ENCODE measurements at regions not wholly inside any gene's neighbourhood (a gene's known extent, or its start where the extent isn't known, plus 50 kb on each side); places are given as distances from the start of the nearest gene placed in this dataset.
A peak's percentile ranks its signal among the peaks of the same experiment; 100 is the strongest.

DNA sequence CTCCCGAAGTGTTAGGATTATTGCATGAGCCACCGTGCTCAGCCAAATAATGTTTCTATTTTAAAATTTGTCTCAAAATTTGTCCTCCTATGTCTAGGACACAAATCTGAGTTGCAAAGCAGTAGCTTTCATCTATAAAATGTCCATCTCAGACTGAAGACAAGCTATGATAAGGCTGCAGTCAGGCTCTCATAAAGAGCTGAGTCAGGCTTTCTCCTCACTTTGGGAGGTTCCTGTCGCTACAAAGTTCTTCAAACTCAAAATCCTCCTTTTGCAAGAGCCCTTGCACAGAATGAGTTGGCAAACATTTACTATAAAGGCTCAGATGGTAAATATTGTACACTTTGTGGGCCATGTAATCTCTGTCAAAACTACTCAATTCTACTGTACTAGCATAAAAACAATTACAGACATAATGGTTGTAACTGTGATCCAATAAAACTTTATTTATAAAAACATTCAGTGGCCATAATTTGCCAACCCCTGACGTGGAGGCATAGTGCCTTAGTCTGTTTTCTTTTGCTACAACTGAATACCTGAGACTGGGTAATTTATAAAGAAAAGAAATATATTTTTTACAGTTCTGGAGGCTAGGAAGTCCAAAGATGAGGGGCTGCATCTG is 154.9 kb upstream of the SATB2 start:
- no peaks in the 10 kb centered on the region for H3K27me3 ChIP-seq
- no peak for DNase-seq (ENCODE audit: low spot score in 2 of 2)
- no peak overlapping the region for H3K4me3 ChIP-seq
- TF ChIP-seq, protein P1, sequence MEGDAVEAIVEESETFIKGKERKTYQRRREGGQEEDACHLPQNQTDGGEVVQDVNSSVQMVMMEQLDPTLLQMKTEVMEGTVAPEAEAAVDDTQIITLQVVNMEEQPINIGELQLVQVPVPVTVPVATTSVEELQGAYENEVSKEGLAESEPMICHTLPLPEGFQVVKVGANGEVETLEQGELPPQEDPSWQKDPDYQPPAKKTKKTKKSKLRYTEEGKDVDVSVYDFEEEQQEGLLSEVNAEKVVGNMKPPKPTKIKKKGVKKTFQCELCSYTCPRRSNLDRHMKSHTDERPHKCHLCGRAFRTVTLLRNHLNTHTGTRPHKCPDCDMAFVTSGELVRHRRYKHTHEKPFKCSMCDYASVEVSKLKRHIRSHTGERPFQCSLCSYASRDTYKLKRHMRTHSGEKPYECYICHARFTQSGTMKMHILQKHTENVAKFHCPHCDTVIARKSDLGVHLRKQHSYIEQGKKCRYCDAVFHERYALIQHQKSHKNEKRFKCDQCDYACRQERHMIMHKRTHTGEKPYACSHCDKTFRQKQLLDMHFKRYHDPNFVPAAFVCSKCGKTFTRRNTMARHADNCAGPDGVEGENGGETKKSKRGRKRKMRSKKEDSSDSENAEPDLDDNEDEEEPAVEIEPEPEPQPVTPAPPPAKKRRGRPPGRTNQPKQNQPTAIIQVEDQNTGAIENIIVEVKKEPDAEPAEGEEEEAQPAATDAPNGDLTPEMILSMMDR (IDR thresholded peaks at IDR 0.05) = no peak
- TF ChIP-seq POLR2A (IDR thresholded peaks at IDR 0.05) = no peak
- no peak for TF ChIP-seq POLR2AphosphoS5 (IDR thresholded peaks at IDR 0.05)
- H3K27ac ChIP-seq = no peak overlapping the region
- H3K9me3 ChIP-seq = no peaks in the 10 kb centered on the region
- intact Hi-C loops (cut with DNase I; ENCODE audit: low total_unique reads) = no loop called here
- no peaks in the 10 kb centered on the region for H3K4me1 ChIP-seq
- H3K36me3 ChIP-seq = no peaks in the 10 kb centered on the region

DNA sequence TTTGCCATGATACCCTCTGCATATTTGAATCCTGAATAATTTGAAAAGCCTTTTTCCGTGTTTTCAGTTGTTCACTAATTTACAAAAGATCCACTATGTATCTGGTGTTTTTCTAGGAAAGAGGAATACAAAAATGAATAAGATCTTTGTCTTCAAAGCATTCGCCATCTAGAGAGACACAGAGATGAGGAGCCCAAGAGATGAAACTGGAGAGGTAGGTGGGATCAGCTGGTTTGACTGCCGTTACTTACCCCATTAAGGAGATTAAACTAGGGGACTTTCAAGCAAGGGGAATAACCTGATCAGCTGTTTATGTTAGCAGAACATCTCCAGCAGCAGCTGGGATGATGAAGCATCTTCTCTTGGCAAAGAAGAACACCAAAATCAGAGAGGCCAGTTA is 150.2 kb upstream of the SATB2 start:
- DNase-seq (ENCODE audit: low spot score in 2 of 2) = no peak
- Histone ChIP-seq H3K9me3 (no peaks in the 10 kb centered on the region), H3K4me3 (no peak overlapping the region), H3K4me1 (no peaks in the 10 kb centered on the region), H3K27ac (no peak overlapping the region), H3K27me3 (peaks cover 0 to 3% of the 10 kb centered on the region in 2 donors), H3K36me3 (no peaks in the 10 kb centered on the region)
- TF ChIP-seq POLR2A (IDR thresholded peaks at IDR 0.05) (no peak), POLR2AphosphoS5 (IDR thresholded peaks at IDR 0.05) (no peak)
- TF ChIP-seq, protein P1 (IDR thresholded peaks at IDR 0.05) = no peak
- intact Hi-C loops (cut with DNase I; ENCODE audit: low total_unique reads) = no loop called here

DNA sequence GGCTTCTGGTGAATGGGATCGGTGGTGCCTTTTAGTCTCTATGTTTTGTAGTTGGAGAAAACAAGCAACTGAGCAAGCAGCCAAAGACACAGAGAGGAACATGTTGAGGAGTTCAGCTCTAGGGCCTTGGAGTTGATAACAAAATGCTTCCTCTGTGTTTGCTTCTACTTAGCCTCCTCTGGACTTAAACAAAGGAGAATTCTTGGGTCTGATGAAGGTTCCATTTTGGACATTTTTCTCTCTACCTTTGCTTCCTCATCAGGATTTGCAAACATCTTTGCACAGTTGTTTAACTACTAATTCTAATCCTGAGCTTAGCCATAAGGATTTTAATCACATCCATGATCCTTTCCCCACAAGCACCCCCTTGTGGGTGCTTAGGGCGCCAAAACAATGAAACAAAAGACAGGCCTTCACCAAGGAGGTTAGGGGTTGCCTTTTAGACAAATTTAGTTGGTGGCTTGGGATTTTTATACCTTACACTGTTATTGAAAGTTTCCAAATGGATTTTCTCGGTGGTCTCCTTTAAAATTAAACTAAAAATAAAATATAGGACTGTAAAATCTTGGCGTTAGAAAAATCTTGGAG is 148.5 kb upstream of the SATB2 start:
- DNase-seq (ENCODE audit: low spot score in 2 of 2) = no peak
- Histone ChIP-seq H3K36me3 (no peaks in the 10 kb centered on the region), H3K27ac (no peak overlapping the region), H3K4me3 (no peak overlapping the region), H3K9me3 (no peaks in the 10 kb centered on the region), H3K4me1 (no peaks in the 10 kb centered on the region), H3K27me3 (peaks cover 0 to 3% of the 10 kb centered on the region in 2 donors)
- intact Hi-C loops (cut with DNase I; ENCODE audit: low total_unique reads) = no loop called here
- TF ChIP-seq, protein P1 (IDR thresholded peaks at IDR 0.05) = no peak
- TF ChIP-seq POLR2A (IDR thresholded peaks at IDR 0.05) = no peak
- no peak for TF ChIP-seq POLR2AphosphoS5 (IDR thresholded peaks at IDR 0.05)

DNA sequence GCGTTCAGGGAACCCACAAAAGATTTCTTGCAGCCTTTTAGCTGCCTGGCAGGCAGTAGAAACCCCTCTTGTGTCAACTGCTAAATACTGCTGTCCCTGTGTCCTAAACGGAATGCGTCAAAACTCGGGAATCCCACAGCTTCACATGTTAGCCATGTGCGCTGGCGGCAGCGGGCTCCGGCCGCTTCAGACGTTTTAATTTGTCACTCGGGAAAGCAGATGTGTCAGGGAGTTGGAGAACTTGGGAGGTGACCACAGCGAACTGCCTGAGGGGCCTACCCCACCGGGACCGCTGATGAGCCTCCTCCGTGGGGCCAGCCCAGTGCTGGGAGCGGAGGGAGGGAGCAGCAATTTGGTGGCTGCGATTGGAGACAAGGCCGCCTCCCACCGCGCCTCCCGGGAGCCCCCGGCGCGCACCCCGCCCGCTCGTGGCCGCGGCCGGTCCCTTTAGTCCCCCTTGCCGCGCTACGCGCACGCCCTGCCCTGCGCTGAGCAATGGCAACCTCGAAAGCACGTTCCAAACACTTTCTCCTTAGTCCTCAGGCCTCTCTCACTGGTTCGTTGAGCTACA is 146.1 kb upstream of the SATB2 start:
- peak overlapping the region in 1 of 3 donors; percentile 28 for H3K4me3 ChIP-seq
- H3K27me3 ChIP-seq = peaks cover 0 to 3% of the 10 kb centered on the region in 2 donors
- no peaks in the 10 kb centered on the region for H3K4me1 ChIP-seq
- no peaks in the 10 kb centered on the region for H3K9me3 ChIP-seq
- H3K27ac ChIP-seq = no peak overlapping the region
- intact Hi-C loops (cut with DNase I; ENCODE audit: low total_unique reads) = no loop called here
- DNase-seq (ENCODE audit: low spot score in 2 of 2) = no peak
- no peak for TF ChIP-seq POLR2A (IDR thresholded peaks at IDR 0.05)
- TF ChIP-seq POLR2AphosphoS5 (IDR thresholded peaks at IDR 0.05) = no peak
- TF ChIP-seq, protein P1 (IDR thresholded peaks at IDR 0.05) = no peak
- H3K36me3 ChIP-seq = no peaks in the 10 kb centered on the region
